Heart left ventricle (tissue), 16 donors: ENCODE measurements at regions not wholly inside any gene's neighbourhood (a gene's known extent, or its start where the extent isn't known, plus 50 kb on each side); places are given as distances from the start of the nearest gene placed in this dataset.
A peak's percentile ranks its signal among the peaks of the same experiment; 100 is the strongest.

Experiments
- ATAC-seq, 4 donors: fragments of 200-7000 bp; cut with Tn5 transposase; one replicate each; pipeline ENCODE4 v1.9.1; 2020 to 2022; ENCODE audit warnings: moderate library complexity in 4 of 4, mild to moderate bottlenecking in 3 of 4, moderate number of reproducible peaks in 1 of 4
- DNase-seq, 5 donors: peaks; one replicate each; pipeline ENCODE4 v3.0.0-alpha.2; 2020
- H3K27ac ChIP-seq, 12 donors: fragments of 200-600 bp; sonication (generic) in 4 of 12; one replicate each; pipeline versions ENCODE4 v1.5.0 to v1.8.0; 2016 to 2022; ENCODE audit warnings: mild to moderate bottlenecking in 2 of 12
- H3K27me3 ChIP-seq, 9 donors: fragments of 200-600 bp; sonication (generic) in 2 of 9; one replicate each; pipeline versions ENCODE4 v1.5.1 to v1.8.0; 2016 to 2022; ENCODE audit warnings: mild to moderate bottlenecking in 3 of 9
- H3K36me3 ChIP-seq, 9 donors: fragments of 200-600 bp; sonication (generic) in 2 of 9; one replicate each; pipeline versions ENCODE4 v1.5.0 to v1.8.0; 2018 to 2022; ENCODE audit warnings: mild to moderate bottlenecking in 2 of 9
- H3K4me1 ChIP-seq, 12 donors: fragments of 200-600 bp; sonication (generic) in 4 of 12; one replicate each; pipeline versions ENCODE4 v1.5.0 to v1.8.0; 2016 to 2022; ENCODE audit warnings: mild to moderate bottlenecking in 3 of 12
- H3K4me3 ChIP-seq, 12 donors: fragments of 200-600 bp; sonication (generic) in 4 of 12; one replicate each; pipeline versions ENCODE4 v1.5.0 to v1.8.0; 2017 to 2022; ENCODE audit warnings: mild to moderate bottlenecking in 9 of 12, moderate library complexity in 4 of 12
- H3K9me3 ChIP-seq, 12 donors: fragments of 200-600 bp; sonication (generic) in 4 of 12; one replicate each; pipeline versions ENCODE4 v1.5.0 to v1.8.0; 2016 to 2022; ENCODE audit warnings: mild to moderate bottlenecking in 1 of 12
- POLR2A ChIP-seq, 2 donors: fragments of 450-650 bp; IDR thresholded peaks; one replicate each; pipeline ENCODE4 v1.6.1; 2017; ENCODE audit warnings: antibody characterized with exemption in 2 of 2, mild to moderate bottlenecking in 2 of 2, moderate library complexity in 2 of 2
- WGBS, 4 donors: extraction: QIAGEN DNeasy Blood & Tissue Kit in 2 of 4; methylation state at CpG; one replicate each; pipeline versions ENCODE4 v1.1.5 to v1.1.7; 2013 to 2018; 5-methylcytosine and 5-hydroxymethylcytosine counted together
- intact Hi-C, 10 donors: fragments of 100-400 bp; cut with DNase I; formaldehyde crosslinking; loops; one replicate each; pipeline versions ENCODE4 v1.11.1 to v1.14.2; 2022
- TF ChIP-seq, protein P1 (sequence below), 12 donors: fragments of 200-600 bp; sonication (generic) in 4 of 12; IDR thresholded peaks; one replicate each; pipeline versions ENCODE4 v1.5.0 to v1.8.0; 2018 to 2022; ENCODE audit warnings: antibody characterized with exemption in 12 of 12, mild to moderate bottlenecking in 5 of 12
- donor health status: ischemic (EF 13 %, LVEDD 7.1; RV severe dilation, severe dysfunction).
- donor health status: healthy with polysubstance abuse.
- donor health status: DM: no; HTN: yes; CAD: no.
- donor health status: DM: no; HTN: no; CAD: no.
- donor health status: ischemic (EF 25% LVEDD 6.9; RV normal size, moderate dysfunction).
- donor health status: ischemic (EF 25% LVEDD 5.7; RV mildly dilated, moderate dysfunction).
- donor health status: healthy.
- donor health status: DM: yes; HTN: yes; CAD: no.
- donor health status: ischemic (EF 35%, LVEDD 5.7; RV mildly dilated, moderate dysfunction).
- donor health status: nonischemic (EF 11% LVEDD 7.7; RV severe dilation, severe dysfunction).
- donor health status: DM: yes; HTN: yes; CAD: no.
- donor health status: PGD.
- donor health status: ischemic (EF 29% LVEDD 5.4; RV normal size, mild dysfunction).
- donor health status: nonischemic (EF 23%, LVEDD 6.1; RV moderate dilation, normal function).

GRCh38 chr5:154607746-154608145 lies 129.7 kb upstream of the HAND1 start:
- Histone ChIP-seq H3K36me3 (no peaks in the 10 kb centered on the region), H3K4me1 (peaks cover 0 to 20% (median 10%) of the 10 kb centered on the region in 12 donors), H3K4me3 (no peak overlapping the region), H3K9me3 (no peaks in the 10 kb centered on the region), H3K27ac (no peak overlapping the region), H3K27me3 (peaks cover 10 to 57% (median 14%) of the 10 kb centered on the region in 9 donors)
- intact Hi-C loops: loop anchor here in 6 of 10 donors (2.0 to 10.0 kb wide), 6 partner anchors 83 to 633 kb away; no protein-coding TSS in a partner anchor
- WGBS, 4 donors: 89 to 94% (median 93%) methylated on average over 4 of the region's 4 CpGs
- no peak for DNase-seq
- no peak for ATAC-seq
- TF ChIP-seq, protein P1, sequence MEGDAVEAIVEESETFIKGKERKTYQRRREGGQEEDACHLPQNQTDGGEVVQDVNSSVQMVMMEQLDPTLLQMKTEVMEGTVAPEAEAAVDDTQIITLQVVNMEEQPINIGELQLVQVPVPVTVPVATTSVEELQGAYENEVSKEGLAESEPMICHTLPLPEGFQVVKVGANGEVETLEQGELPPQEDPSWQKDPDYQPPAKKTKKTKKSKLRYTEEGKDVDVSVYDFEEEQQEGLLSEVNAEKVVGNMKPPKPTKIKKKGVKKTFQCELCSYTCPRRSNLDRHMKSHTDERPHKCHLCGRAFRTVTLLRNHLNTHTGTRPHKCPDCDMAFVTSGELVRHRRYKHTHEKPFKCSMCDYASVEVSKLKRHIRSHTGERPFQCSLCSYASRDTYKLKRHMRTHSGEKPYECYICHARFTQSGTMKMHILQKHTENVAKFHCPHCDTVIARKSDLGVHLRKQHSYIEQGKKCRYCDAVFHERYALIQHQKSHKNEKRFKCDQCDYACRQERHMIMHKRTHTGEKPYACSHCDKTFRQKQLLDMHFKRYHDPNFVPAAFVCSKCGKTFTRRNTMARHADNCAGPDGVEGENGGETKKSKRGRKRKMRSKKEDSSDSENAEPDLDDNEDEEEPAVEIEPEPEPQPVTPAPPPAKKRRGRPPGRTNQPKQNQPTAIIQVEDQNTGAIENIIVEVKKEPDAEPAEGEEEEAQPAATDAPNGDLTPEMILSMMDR (IDR thresholded peaks at IDR 0.05): no peak
- no peak for TF ChIP-seq POLR2A (IDR thresholded peaks at IDR 0.05)

DNA sequence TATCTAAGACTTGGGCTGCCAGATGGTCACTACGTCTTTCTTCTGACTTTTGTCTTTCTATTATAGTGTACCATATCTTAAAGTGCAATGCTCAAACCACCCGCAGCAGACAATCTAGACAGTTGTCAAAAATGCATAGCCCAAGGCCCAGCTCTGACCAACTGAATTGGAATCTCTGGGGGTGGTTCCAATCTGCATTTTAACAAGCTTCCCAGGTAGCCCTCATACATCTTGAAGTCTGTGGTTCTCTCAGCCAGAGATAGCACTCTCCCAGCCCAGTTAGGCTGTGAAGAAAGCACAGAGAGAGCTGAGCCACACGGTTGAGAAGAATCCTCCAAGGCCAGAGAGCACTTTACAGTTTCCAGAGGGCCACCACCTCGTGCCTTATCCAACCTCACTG lies 128.2 kb upstream of the HAND1 start:
- TF ChIP-seq POLR2A (IDR thresholded peaks at IDR 0.05): no peak
- TF ChIP-seq, protein P1 (IDR thresholded peaks at IDR 0.05): no peak
- H3K9me3 ChIP-seq: no peaks in the 10 kb centered on the region
- H3K4me1 ChIP-seq: peaks cover 0 to 18% (median 10%) of the 10 kb centered on the region in 12 donors
- intact Hi-C loops: loop anchor here in 4 of 10 donors (5.0 to 10.0 kb wide), 3 partner anchors 81 to 631 kb away; no protein-coding TSS in a partner anchor
- H3K4me3 ChIP-seq: no peak overlapping the region
- peaks cover 8 to 51% (median 12%) of the 10 kb centered on the region in 9 donors for H3K27me3 ChIP-seq
- ATAC-seq (no peak), DNase-seq (no peak)
- WGBS, 4 donors: 61 to 68% (median 63%) methylated on average over 4 of the region's 4 CpGs
- H3K27ac ChIP-seq: no peak overlapping the region
- no peaks in the 10 kb centered on the region for H3K36me3 ChIP-seq

- peaks cover 0 to 7% (median 0%) of the 10 kb centered on the region in 12 donors for H3K4me1 ChIP-seq
- DNase-seq (peak in 4 of 5 donors; percentile 25 to 67 (median 53)), ATAC-seq (peak in 3 of 4 donors; percentile 77 to 80 (median 79))
- no peak for TF ChIP-seq POLR2A (IDR thresholded peaks at IDR 0.05)
- TF ChIP-seq, protein P1 (IDR thresholded peaks at IDR 0.05): no peak
- 4 to 8% (median 5%) methylated on average over 9 to 20 of the region's 20 CpGs for WGBS, 4 donors
- H3K4me3 ChIP-seq: peak overlapping the region in 8 of 12 donors; percentile 8 to 34 (median 24)
- no peaks in the 10 kb centered on the region for H3K9me3 ChIP-seq
- H3K36me3 ChIP-seq: no peaks in the 10 kb centered on the region
- no peak overlapping the region for H3K27ac ChIP-seq
- intact Hi-C loops: loop anchor here in 2 of 10 donors (10.0 kb wide), 2 partner anchors 79 to 629 kb away; no protein-coding TSS in a partner anchor
- H3K27me3 ChIP-seq: peaks cover 0 to 34% (median 7%) of the 10 kb centered on the region in 9 donors
These were observed 126.1 kb upstream of the HAND1 start for GRCh38 chr5:154603953-154604679.

DNA sequence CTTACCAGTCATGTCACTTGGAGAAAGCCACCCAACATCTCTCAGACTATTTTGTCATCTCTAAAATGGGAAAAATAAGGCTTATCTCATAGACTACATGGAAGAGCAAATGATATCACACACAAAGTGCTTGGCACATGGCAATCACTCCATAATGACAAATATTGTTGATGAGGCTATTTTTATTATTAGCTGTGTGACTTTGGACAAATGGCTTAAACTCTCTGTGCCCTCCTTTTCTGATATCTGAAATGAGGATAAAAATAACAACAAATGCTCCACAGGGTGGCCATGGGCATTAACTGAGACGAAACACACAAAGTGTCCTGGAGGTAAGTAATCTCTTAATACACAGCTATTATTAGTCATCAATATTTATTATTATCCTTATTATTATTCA lies 125.5 kb upstream of the HAND1 start:
- Histone ChIP-seq H3K27ac (no peak overlapping the region), H3K4me1 (peaks cover 0 to 7% (median 0%) of the 10 kb centered on the region in 12 donors), H3K9me3 (no peaks in the 10 kb centered on the region), H3K36me3 (no peaks in the 10 kb centered on the region), H3K27me3 (peaks cover 0 to 29% (median 1%) of the 10 kb centered on the region in 9 donors), H3K4me3 (peak overlapping the region in 2 of 12 donors; percentile 32 to 33)
- 15 to 47% (median 34%) methylated on average over 1 of the region's 1 CpG for WGBS, 4 donors
- TF ChIP-seq, protein P1 (IDR thresholded peaks at IDR 0.05): no peak
- no peak for TF ChIP-seq POLR2A (IDR thresholded peaks at IDR 0.05)
- no peak for DNase-seq
- no peak for ATAC-seq
- intact Hi-C loops: loop anchor here in 2 of 10 donors (10.0 kb wide), 2 partner anchors 79 to 629 kb away; no protein-coding TSS in a partner anchor
